Effector memory CD8-positive, alpha-beta T cell (primary cell): ENCODE measurements at regions not wholly inside any gene's neighbourhood (a gene's known extent, or its start where the extent isn't known, plus 50 kb on each side); places are given as distances from the start of the nearest gene placed in this dataset.
"Not testable (repeated sequence)": the region's sequence is repeated elsewhere in the genome, so short reads cannot be mapped to it uniquely, and the experiment has no call there.

ENCODE experiments used
- ATAC-seq: fragments of 150-1000 bp; cut with Tn5 transposase; replicated peaks from 2 replicates; pipeline ENCODE4 v1.10.0; 2021; ENCODE audit warnings: mild to moderate bottlenecking, moderate library complexity
- DNase-seq, 3 experiments: peaks; one replicate each; pipeline ENCODE4 v3.0.0; 2021
- H3K27ac Mint-ChIP-seq, 2 donors: one replicate each; pipeline ENCODE4 v1.8.0; 2022; ENCODE audit warnings: mild to moderate bottlenecking in 2 of 2, mixed read lengths in 2 of 2, moderate library complexity in 2 of 2
- H3K27me3 Mint-ChIP-seq, 2 donors: one replicate each; pipeline ENCODE4 v1.8.0; 2022; ENCODE audit warnings: mixed read lengths in 2 of 2
- H3K36me3 Mint-ChIP-seq: one replicate; pipeline ENCODE4 v1.8.0; 2022; ENCODE audit warnings: mild to moderate bottlenecking, moderate library complexity, mixed read lengths; ENCODE audit not compliant: insufficient read depth
- H3K4me1 Mint-ChIP-seq, 2 donors: one replicate each; pipeline ENCODE4 v1.8.0; 2022; ENCODE audit warnings: low read depth in 2 of 2, mixed read lengths in 2 of 2
- H3K4me3 Mint-ChIP-seq, 2 donors: one replicate each; pipeline ENCODE4 v1.8.0; 2022; ENCODE audit warnings: mild to moderate bottlenecking in 2 of 2, mixed read lengths in 2 of 2, moderate library complexity in 2 of 2
- H3K9me3 Mint-ChIP-seq, 2 donors: one replicate each; pipeline ENCODE4 v1.8.0; 2022; ENCODE audit warnings: mixed read lengths in 2 of 2

DNA sequence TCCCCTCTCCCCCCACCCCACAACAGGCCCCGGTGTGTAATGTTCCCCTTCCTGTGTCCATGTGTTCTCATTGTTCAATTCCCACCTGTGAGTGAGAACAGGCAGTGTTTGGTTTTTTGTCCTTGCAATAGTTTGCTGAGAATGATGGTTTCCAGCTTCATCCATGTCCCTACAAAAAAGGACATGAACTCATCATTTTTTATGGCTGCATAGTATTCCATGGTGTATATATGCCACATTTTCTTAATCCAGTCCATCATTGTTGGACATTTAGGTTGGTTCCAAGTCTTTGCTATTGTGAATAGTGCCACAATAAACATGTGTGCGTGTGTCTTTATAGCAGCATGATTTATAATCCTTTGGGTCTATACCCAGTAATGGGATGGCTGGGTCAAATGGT is 176.4 kb upstream of the C1GALT1 start:
- peaks cover 38 to 52% of the 10 kb centered on the region in 2 donors for H3K27me3 Mint-ChIP-seq
- DNase-seq, H3K27ac Mint-ChIP-seq, H3K9me3 Mint-ChIP-seq, ATAC-seq, H3K4me3 Mint-ChIP-seq, H3K36me3 Mint-ChIP-seq, H3K4me1 Mint-ChIP-seq: not testable (repeated sequence)

DNA sequence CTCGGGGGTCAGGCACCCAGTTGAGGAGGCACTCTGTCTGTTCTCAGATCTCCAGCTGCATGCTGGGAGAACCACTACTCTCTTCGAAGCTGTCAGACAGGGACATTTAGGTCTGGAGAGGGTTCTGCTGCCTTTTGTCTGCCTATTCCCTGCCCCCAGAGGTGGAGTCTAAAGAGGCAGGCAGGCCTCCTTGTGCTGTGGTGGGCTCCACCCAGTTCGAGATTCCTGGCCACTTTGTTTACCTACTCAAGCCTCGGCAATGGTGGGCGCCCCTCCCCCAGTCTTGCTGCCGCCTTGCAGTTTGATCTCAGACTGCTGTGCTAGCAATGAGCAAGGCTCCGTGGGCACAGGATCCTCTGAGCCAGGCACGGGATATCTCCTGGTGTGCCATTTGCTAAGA is 171.1 kb upstream of the C1GALT1 start:
- not testable (repeated sequence) for H3K9me3 Mint-ChIP-seq, H3K4me1 Mint-ChIP-seq, H3K27ac Mint-ChIP-seq, H3K4me3 Mint-ChIP-seq, ATAC-seq, DNase-seq, H3K36me3 Mint-ChIP-seq
- H3K27me3 Mint-ChIP-seq, result peaks cover 63% of the 10 kb centered on the region in 2 donors

DNA sequence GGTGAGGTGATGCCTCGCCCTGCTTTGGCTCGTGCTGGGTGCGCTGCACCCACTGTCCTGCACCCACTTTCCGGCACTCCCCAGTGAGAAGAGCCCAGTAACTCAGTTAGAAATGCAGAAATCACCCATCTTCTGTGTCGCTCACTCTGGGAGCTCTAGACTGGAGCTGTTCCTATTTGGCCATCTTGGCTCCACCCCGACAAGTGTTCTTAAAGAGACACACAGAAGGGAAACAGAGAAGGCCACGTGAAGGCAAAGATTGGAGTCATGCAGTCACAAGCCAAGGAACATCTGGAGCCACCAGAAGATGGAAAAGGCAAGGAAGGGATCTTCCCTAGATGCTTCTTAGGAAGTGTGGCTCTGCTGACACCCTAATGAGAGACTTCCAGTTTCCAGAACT is 170.6 kb upstream of the C1GALT1 start:
- not testable (repeated sequence) for H3K27ac Mint-ChIP-seq, H3K9me3 Mint-ChIP-seq, H3K4me3 Mint-ChIP-seq, H3K36me3 Mint-ChIP-seq, H3K4me1 Mint-ChIP-seq, DNase-seq, ATAC-seq
- peaks cover 63% of the 10 kb centered on the region in 2 donors for H3K27me3 Mint-ChIP-seq

DNA sequence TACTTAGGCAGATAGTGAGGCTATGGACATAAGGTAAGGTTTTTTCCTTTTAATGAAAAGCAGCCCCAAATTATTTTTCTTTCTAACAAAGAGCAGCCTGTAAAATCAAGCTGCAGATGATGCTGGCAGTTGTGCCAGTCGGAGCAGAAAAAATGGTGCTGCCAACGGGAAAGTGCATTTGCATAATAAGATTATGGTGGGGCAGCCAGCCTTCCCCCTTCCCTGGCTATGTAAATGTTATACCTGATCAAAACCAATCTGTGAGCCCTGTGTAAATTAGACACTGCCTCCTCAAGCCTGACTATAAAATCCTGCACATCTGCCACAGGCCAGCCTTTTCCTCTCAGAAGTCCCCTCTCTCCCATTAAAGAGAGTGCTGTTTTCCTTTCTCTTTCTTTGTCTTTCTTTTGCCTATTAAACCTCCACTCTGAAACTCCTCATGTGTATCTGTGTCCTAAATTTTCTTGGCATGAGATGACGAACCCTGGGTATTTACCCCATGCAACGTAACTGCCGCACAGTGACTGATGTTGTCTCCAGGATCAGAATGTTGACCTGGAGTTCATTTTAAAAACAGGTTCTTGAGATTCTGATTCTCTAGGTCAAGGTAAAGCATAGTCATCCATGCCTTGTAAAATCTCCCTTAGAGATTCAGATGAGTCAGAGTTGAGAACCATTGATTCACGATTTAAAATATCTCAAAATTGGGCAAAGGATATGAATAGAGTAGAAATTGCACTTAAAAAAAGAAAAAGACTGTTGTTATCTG is 167.3 kb upstream of the C1GALT1 start:
- H3K9me3 Mint-ChIP-seq, result no peaks in the 10 kb centered on the region
- H3K27ac Mint-ChIP-seq, result no peak overlapping the region
- peaks cover 46 to 47% of the 10 kb centered on the region in 2 donors for H3K27me3 Mint-ChIP-seq
- DNase-seq (no peak), ATAC-seq (no peak)
- H3K36me3 Mint-ChIP-seq, result no peaks in the 10 kb centered on the region
- H3K4me1 Mint-ChIP-seq, result no peaks in the 10 kb centered on the region
- no peak overlapping the region for H3K4me3 Mint-ChIP-seq

DNA sequence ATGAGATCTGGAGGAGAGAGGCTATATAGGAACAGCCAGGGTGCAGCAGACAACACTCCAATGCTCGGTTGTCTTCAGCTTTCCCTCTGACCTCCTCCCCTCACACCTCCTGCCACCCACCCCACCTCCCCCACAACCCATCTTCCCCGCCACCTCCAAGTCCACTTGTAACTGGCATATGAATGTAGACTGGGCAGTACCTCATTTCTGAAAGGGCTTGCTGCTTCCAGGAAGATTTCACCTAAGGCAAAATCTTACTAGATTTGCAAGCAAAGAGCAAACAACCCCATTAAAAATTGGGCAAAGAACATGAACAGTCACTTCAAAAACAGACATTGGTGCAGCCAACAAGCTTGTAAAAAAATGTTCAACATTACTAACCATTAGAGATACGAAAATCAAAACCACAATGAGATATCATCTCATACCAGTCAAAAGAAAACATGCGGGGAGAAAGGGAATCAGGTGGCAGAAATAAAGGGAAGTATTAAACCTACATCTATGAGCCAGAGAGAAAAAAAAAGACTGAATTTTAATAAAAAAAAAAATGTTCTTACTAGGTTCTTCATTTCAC is 164.6 kb upstream of the C1GALT1 start:
- DNase-seq (no peak), ATAC-seq (no peak)
- no peaks in the 10 kb centered on the region for H3K9me3 Mint-ChIP-seq
- H3K4me3 Mint-ChIP-seq, result no peak overlapping the region
- H3K36me3 Mint-ChIP-seq, result no peaks in the 10 kb centered on the region
- H3K27me3 Mint-ChIP-seq, result peaks cover 24% of the 10 kb centered on the region in 2 donors
- H3K4me1 Mint-ChIP-seq, result no peaks in the 10 kb centered on the region
- no peak overlapping the region for H3K27ac Mint-ChIP-seq

DNA sequence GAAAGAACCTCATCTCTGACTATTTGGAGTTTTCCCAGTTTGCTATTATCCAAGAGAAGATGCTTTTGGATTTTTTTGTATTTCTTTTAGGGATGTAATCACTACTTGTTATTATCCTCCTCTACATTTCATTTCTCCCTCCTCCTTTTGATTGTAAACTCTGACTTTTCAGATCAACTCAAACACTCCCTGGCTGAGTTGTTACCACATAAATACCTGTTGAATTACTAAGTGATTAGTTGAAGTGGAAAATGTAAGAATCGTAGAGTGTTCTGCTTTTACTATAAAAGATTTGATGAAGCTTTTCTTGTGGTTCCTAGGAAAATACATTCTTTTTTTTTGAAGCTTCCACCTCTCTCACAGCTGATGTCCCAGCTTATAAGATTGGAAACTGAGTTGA is 164.1 kb upstream of the C1GALT1 start:
- Mint-ChIP-seq H3K4me1 (no peaks in the 10 kb centered on the region), H3K4me3 (no peak overlapping the region), H3K9me3 (no peaks in the 10 kb centered on the region), H3K36me3 (no peaks in the 10 kb centered on the region), H3K27me3 (peaks cover 19 to 25% of the 10 kb centered on the region in 2 donors), H3K27ac (no peak overlapping the region)
- no peak for ATAC-seq
- no peak for DNase-seq

DNA sequence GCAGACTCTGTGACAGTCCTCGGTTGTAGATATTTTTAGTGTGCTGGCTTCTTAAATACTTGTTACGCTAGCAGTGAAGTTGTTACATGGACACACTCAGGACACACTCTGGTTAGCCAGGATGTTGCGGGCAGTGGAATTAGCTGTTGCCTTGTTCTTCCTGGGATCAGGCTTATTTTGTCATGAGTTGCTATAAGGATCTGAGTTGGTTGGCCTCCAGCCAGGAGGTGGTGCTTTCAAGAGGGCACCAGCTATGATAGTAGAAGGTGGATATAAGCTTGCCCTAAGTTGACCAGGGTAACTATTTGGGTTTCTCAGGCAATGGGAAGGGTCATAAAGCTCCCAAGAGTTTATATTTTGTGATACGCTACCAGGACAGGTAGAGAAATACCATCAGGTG is 150.1 kb upstream of the C1GALT1 start:
- H3K36me3 Mint-ChIP-seq, result no peaks in the 10 kb centered on the region
- peaks cover 86 to 90% of the 10 kb centered on the region in 2 donors for H3K27me3 Mint-ChIP-seq
- H3K27ac Mint-ChIP-seq, result no peak overlapping the region
- no peaks in the 10 kb centered on the region for H3K4me1 Mint-ChIP-seq
- DNase-seq (no peak), ATAC-seq (no peak)
- H3K9me3 Mint-ChIP-seq, result no peaks in the 10 kb centered on the region
- no peak overlapping the region for H3K4me3 Mint-ChIP-seq

DNA sequence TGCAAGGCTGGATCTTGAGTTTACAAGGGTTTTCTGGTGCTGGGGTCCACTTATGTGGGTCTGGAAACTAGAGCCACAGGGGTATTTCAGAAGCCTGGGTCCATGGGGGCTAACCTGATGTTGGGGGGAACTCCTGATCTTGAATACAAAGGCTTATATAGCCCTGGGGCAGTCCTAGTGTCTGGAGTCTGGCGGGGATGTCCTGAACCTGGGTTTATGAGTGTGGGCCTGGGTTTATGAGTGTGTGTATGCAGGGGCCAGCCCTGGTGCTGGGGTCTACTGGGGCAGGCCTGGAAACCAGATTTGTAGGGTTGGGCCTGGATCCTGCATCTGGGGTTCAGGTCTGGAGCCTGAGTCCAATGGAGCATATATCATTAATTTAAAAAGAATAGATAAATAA is 146.5 kb upstream of the C1GALT1 start:
- no peak for DNase-seq
- Mint-ChIP-seq H3K4me1 (no peaks in the 10 kb centered on the region), H3K36me3 (no peaks in the 10 kb centered on the region), H3K27me3 (peaks cover 65 to 66% of the 10 kb centered on the region in 2 donors), H3K9me3 (no peaks in the 10 kb centered on the region), H3K4me3 (no peak overlapping the region), H3K27ac (no peak overlapping the region)
- no peak for ATAC-seq

DNA sequence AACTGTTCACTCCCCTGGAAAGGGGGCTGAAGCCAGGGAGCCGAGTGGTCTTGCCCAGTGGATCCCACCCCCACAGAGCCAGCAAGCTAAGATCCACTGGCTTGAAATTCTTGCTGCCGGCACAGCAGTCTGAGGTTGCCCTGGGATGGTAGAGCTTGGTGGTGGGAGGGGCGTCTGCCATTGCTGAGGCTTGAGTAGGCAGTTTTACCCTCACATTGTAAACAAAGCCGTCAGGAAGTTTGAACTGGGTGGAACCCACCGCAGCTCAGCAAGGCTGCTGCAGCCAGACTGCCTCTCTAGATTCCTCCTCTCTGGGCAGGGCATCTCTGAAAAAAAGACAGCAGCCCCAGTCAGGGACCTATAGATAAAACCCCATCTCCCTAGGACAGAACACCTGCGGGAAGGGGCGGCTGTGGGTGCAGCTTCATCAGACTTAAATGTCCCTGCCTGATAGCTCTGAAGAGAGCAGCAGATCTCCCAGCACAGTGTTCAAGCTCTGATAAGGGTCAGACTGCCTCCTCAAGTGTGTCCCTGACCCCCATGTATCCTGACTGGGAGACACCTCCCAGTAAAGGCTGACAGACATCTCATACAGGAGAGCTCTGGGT is 140.0 kb upstream of the C1GALT1 start:
- H3K4me3 Mint-ChIP-seq, result peak overlapping the region in 1 of 2 donors; percentile 17
- H3K36me3 Mint-ChIP-seq, H3K4me1 Mint-ChIP-seq, ATAC-seq, H3K9me3 Mint-ChIP-seq, DNase-seq: not testable (repeated sequence)
- peak overlapping the region in 1 of 2 donors; percentile 47 for H3K27ac Mint-ChIP-seq
- peaks cover 20 to 29% of the 10 kb centered on the region in 2 donors for H3K27me3 Mint-ChIP-seq

DNA sequence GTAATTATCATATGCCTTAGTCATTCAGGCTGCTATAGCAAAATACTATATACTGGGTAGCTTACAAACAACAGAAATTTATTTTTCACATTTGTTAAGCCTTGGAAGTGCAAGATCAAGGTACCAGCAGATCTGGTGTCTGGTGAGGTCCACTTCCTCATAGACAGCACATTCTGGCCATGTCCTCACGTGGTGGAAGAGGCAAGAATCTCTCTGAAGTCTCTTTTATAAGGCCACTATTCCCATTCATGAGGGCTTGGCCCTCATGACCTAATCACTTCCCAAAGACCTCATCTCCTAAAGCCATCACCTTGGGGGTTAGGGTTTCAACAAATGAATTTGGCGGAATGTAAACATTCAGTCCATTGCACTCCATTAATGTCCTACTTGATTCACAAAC is 137.5 kb upstream of the C1GALT1 start:
- peaks cover 0 to 5% of the 10 kb centered on the region in 2 donors for H3K4me1 Mint-ChIP-seq
- no peak overlapping the region for H3K27ac Mint-ChIP-seq
- H3K36me3 Mint-ChIP-seq, result no peaks in the 10 kb centered on the region
- no peak for ATAC-seq
- peaks cover 15 to 29% of the 10 kb centered on the region in 2 donors for H3K27me3 Mint-ChIP-seq
- H3K4me3 Mint-ChIP-seq, result no peak overlapping the region
- H3K9me3 Mint-ChIP-seq, result no peaks in the 10 kb centered on the region
- DNase-seq, result no peak

DNA sequence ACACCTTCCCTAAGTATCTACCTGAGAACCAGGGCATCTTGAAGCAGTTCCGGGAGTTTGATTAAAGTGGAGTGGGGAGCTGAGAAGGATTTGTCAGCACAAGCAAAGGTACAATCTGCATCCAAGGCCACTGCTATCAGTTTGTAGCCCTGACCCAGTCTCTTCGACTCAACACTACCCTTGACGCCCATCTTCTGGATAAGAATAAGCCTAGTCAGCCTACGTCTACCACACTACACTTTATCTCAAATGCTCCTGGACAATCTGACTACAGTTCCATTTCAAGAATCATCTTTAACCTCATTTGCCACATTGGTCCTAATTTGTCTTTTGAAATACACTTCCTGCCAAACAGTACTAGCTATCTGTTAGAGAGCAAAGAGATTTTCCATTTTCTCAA is 134.1 kb upstream of the C1GALT1 start:
- DNase-seq, result no peak
- Mint-ChIP-seq H3K27me3 (peaks cover 8 to 21% of the 10 kb centered on the region in 2 donors), H3K36me3 (no peaks in the 10 kb centered on the region), H3K27ac (no peak overlapping the region), H3K9me3 (no peaks in the 10 kb centered on the region), H3K4me1 (no peaks in the 10 kb centered on the region), H3K4me3 (no peak overlapping the region)
- ATAC-seq, result no peak

DNA sequence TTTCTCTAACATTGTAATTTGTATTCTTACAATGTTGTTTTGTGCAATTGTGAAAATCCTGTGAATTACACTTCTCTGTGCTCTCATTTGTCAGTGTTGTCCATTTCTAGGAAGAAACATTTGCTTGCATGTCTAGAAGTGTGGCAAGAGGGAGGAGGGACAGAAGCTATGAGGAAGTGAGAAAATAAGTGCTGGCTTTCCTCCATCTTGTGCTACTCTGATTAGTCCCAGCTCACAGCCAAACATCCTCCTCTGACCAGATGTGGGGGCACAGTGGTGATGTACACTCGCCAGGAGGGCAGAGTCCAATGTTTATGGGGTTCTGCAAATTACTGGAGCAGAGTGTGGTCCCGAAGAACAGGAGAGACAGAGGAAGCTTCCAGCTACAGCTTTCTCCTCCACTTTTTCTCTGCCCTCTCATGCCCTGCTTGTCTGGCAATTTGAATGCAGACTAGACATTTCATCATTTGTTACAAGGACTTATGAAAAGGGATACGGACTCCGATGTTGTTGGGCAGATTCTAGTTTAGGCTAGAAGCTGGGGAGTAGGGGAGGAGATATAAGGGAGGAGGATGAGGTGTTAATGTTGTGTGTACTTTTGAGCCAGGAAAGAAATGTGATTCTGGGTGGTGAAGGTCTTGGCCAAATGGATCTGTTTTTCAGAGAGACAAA is 131.0 kb upstream of the C1GALT1 start:
- H3K36me3 Mint-ChIP-seq, result no peaks in the 10 kb centered on the region
- peak overlapping the region in 1 of 2 donors; percentile 50 for H3K27ac Mint-ChIP-seq
- DNase-seq (no peak), ATAC-seq (no peak)
- H3K9me3 Mint-ChIP-seq, result no peaks in the 10 kb centered on the region
- H3K4me3 Mint-ChIP-seq, result no peak overlapping the region
- no peaks in the 10 kb centered on the region for H3K4me1 Mint-ChIP-seq
- H3K27me3 Mint-ChIP-seq, result peaks cover 8 to 22% of the 10 kb centered on the region in 2 donors

DNA sequence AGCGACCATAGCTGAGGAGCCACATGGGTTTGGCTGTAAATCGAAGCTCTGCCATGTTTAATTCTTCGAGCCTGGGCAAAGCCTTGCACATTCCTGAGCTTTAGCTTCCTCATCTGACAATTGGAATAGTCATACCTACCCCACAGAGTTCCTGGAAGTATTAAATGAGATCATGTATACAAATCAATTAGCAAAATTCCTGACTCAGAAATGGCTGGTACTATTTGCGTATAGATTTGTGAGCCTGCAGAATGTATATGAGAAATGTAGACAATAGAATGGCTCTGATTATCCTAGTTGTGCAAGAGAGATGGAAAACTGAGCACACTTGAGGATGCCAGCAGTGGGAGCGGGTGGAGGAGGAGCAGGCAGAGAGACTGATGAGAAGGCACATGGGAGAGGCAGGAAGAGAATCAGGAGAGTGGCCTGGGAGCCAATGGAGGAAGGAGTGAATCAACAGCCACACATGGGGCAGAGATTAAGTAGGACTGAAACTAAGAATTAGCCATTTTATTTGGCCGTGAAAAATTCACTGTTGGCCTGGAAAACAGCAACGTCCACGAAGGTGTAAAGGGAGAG is 128.0 kb upstream of the C1GALT1 start:
- H3K27me3 Mint-ChIP-seq, result peaks cover 17 to 24% of the 10 kb centered on the region in 2 donors
- H3K4me1 Mint-ChIP-seq, result no peaks in the 10 kb centered on the region
- no peaks in the 10 kb centered on the region for H3K9me3 Mint-ChIP-seq
- no peak overlapping the region for H3K4me3 Mint-ChIP-seq
- H3K36me3 Mint-ChIP-seq, result no peaks in the 10 kb centered on the region
- no peak overlapping the region for H3K27ac Mint-ChIP-seq
- DNase-seq, result no peak
- ATAC-seq, result no peak
